GM18861 (cell line): ENCODE measurements at regions not wholly inside any gene's neighbourhood (a gene's known extent, or its start where the extent isn't known, plus 50 kb on each side); places are given as distances from the start of the nearest gene placed in this dataset.
"Not testable (repeated sequence)": the region's sequence is repeated elsewhere in the genome, so short reads cannot be mapped to it uniquely, and the experiment has no call there.

Experiments used
- ATAC-seq: cut with Tn5 transposase; IDR thresholded peaks from one replicate; pipeline ENCODE4 v1.9.1; 2021; ENCODE audit not compliant: unreplicated experiment

DNA sequence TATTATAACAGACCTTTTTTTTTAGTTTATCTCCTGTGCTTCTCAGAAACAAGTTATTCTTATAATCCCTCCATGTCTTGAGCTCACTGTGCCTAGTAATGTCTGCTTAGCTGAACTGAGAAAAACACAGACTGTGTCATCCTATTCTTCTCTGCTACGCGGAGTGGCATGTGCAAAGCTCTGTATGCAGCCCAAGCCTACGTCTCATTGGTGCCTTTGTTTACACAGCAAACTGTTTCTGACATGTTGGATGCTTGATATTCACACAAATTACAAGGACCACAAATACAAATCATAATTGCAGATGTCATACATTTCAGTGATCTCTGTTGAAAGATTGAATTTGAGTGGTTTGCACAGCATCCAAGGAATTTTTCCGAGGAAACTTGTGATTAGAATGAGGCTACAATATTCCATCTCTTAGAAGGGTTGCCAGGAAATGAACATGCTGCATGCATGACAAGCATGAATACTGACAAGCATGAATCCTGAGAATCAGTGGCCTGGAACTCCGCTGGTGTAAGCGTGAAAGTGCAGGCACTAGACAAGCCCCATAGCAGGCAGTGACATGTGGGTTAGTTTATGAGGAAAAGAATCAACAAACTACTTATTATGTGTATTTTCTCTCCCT lies 128.4 kb upstream of the SGK1 start:
- no peak for ATAC-seq

DNA sequence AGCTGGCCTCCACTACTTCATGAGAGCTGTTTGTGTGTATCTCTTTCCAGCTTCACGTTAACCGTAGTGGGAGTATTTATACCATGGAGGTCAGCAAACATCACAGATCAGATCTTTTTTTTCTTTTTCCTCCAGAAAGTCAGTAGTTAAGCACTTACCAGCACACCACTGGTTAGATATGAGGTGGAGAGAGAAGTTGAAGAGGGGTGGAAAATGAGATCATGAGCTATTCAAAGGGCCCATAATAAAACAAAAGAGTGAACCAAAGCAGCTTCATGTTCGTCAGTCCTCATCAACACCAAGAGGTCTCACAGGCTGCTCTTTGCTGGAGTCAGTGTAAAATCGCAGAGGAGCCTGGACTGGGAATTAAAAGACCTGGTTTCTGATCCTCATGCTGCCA lies 125.1 kb upstream of the SGK1 start:
- ATAC-seq = no peak

DNA sequence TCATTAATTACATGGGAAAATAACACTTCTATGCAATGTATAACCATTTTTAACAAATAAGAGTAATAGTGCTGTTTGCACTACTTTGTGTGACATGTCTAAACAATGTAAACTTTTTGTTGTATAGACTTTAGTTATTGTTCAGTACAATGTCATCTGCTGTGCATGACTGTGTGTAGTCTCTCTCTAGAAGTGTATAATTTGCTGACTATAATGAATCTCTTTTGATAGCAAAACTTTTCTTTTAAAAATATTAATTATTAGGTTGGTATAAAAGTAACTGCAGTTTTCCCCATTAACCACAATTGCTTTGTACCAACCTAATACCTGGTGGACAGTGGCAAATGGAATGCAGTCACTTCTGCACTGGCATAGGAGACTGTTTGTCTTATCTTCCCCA lies 124.2 kb upstream of the SGK1 start:
- no peak for ATAC-seq

DNA sequence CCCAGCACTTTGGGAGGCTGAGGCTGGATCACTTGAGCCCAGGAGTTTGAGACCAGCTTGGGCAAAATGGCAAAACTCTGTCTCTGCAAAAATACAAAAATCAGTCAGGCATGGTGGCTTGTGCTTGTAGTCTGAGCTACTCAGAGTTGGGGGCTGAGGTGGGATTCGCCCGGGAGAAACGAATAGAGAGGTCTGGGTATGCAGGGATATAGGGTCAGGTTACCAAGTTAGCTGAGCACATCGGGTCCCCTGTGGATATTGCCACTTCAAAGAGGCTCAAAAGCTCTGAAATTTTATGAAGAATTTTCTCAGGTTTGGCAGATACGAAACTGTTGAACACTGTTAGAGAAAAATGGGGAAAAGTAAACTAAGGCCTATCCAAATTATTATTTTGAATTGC lies 120.9 kb upstream of the SGK1 start:
- no peak for ATAC-seq

DNA sequence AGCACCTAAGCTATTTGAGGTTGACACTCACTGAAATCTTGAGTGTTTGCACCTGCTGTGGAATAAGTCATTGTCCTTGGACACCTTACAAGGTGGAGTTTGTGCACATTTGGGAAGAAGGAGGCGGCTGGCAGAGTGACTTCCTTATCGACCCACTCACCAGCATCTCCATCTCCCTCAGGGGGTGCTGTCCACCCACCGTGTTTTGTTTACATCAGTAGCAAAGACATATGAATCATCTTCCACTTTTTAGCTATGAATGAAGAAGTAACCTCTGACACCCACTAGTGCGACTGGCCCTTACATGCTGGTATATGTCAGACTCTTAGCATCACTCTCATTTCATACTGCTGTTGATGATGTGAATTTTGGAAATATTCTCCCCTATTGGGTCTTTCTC lies 119.5 kb upstream of the SGK1 start:
- no peak for ATAC-seq

DNA sequence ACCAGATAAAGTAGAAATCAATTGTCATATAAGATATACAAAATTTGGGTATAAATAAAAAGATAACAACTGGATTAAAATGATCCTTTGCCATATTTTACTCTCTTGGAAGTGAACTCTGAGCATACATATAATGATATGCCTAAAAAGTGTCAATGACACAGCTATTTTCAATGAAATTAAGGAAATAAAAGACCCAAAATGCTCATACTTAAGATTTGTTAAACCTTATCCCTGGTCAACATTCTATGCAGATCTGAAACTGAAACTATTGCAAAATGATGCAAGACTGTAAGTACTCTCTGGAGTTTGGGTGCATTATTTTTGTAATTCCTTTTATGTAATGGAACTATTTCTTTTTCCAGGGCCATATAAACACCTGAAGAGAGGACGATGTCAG lies 119.0 kb upstream of the SGK1 start:
- no peak for ATAC-seq

DNA sequence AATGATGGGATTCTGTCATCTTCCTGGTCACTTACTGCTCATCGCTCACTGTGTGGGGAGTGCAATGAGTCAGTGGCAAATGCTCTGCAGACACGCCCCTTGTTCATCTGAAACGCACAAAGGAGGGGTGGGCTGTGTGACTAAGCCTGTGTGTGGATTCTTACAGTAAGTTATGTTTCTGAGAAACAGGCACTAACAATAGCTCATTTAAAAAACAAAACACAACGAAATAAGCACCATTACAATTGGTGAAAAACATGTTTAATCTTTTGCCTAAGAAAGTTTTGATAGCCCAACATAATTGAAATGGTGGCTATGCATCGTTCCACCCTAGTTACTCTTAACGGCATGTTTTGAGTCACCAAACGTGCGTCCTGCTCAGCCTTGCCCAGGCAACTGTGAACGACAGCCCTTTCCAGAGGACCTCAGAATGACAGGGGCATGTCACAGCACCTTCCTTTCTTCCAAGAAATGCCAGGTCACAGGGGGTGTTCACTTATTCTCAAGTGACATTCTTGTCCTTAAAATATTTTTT lies 118.4 kb upstream of the SGK1 start:
- peak; percentile 84 for ATAC-seq

DNA sequence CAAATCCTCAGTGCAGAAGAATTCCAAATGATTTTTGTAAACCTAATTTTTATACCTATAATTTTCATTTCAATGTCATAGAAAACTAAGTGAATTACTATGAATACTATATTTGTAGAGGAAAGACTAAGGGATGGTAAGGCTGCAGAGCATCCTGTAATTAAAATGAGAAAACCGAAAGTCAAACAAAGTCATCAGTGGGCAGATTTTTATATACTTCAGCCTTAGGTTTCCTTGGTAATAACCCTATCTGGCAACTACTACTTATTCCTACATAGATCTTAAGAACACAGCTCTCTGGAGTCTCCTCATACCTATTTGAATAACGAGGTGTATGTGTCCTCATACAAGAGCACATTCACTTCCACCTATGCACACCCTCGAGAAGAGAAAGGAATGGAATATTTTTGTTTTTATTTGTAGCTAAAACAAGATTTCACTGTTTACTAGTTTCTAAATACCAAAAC lies 117.9 kb upstream of the SGK1 start:
- ATAC-seq = no peak

DNA sequence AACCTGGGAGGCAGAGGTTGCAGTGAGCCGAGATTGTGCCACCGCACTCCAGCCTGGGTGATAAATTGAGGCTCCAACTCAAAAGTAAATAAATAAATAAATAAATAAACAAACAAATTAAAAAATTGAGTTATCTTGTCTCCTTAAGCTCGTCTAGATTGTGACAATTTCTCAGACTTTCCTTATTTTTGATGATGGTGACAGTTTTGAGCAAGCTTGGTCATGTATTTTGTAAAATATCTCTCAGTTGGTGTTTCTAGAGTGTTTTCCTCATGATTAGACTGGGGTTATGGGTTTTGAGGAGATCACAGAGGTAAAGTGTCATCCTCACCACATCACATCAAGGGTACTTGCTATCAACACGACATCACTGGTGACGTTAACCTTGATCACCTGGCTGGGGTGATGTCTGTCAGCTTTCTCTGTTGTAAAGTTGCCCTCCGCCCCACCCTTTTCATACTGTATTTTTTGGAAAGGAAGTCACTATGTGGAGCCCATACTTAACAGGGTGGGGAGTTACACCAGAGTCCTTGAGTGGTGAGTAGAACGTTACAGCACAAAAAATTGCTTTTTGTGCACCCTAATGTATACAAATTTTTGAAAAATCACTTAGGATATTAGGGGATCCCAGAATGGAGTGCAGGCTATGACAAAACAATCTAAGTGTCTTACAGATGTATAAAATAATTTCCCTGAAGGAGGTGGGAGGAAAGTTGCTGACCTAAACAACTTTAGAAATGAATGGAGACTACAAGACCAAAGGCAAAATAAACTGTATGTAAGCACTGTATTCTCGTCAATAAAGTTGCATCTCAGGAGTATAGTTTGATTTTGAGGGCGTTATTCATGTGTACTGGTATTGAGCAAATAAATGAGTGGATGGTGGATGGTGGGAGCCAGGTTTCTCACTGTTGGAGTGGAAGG lies 116.4 kb upstream of the SGK1 start:
- ATAC-seq = no peak

DNA sequence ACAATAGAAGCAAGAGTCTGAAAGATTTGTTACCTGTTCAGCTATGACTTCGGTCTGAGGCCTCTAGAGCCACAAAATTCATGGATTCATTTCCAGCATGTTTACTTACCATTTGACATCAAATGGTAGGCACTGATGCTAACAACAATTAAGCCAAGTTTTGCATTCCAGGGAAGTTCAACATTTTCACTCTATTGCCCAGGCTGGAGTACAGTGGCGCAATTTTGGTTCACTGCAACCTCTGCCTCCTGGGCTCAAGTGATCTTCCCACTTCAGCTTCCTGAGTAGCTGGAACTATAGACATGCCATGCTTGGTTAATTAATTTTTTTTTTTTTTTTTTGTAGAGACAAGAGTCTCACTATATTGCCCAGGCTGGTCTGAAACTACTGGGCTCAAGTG lies 114.1 kb upstream of the SGK1 start:
- no peak for ATAC-seq

DNA sequence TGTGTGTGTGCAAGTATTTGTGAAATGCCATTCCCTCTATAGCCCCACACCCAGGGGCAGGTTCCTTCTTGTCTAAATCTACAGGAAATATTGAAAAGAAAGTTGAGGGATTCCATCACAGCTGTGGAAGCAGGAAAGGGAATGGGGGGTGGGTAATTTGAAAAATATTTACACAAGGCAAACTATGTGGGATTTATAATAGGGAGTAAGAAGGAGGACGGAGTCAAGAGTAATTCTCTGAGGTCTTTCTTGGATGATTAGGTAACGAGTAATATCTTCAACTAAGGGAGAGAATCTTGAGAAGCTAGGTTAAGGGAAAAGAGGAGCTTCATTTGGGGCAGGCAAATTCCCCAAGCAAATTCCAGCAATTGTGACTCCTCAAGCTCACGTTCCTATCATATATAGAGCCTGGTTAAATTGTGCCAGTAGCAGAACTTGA lies 113.5 kb upstream of the SGK1 start:
- ATAC-seq = no peak

DNA sequence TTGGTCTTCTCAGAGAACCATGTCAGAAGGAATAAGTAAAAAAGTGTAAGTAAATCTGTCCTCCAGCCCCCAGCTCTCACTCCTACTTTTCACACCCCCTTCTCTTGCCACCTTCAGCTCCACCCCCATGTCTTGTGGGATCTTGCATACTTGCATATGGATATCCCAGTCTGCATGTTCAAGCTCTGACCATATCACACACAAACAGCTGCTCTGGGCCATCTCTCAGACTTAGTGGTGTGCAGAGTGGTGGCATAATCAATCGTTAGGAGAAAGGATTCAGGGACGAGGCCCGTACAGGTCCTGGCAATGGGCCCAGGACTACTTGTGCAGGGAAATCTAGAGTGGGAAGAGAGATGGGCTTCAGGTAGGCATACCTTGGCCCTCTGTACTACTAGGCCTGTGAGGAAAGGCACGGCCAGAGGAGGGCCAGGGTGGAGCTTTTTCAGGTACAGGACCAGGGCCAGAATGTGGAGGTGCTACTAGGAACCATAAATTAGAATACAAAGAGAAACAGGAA lies 112.0 kb upstream of the SGK1 start:
- no peak for ATAC-seq

DNA sequence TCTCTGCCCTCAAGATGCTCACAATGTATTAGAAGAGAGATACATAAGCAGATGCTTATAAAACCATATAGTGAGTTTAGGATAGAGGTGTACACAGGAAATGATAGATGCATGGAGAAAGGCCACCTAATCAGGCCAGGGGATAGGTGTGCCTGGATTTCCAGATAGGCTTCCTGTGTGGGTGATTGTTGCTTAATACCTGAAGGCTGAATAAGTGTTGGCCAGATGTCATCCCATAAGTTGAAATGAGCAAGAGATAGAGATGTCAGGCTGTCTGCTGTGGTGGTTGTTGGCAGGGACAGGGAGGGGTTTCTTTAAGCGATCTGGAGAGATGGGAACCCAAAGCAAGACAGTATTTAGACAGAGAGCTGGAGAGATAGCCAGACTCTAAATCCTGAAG lies 109.8 kb upstream of the SGK1 start:
- no peak for ATAC-seq

DNA sequence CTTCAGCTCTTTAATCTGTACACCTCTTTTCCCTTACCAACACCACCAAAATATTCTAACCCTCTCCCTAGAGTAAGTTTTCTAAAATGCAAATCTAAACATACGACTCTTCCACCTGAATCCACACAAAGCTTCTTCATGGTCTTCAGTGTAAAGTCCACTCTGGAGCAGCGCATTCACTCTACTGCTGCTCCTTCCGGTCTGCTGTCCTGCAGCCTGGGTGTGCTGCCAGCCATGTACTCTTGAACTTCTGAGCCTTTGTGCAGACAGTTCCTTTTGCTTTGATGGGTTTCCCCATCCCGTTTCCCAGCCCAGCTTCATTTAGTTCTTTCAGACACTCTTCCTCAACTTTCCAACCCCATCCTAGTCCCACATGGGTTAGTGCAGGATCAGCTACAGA lies 108.7 kb upstream of the SGK1 start:
- ATAC-seq = no peak

DNA sequence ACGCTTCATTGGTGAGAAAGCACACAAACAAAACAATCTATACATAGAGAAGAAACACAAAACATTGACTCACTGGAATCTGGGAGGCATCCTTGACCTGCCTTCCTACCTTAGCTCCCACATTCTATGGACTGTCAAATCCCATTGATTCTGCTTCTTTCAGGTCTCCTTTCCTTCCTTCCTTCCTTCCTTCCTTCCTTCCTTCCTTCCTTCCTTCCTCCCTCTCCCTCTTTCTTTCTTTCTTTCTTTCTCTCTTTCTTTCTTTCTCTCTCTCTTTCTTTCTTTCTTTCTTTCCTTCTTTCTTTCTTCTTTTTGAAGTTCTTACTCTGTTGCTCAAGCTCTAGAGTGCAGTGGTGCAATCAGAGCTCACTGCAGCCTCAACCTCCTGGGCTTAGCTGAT lies 108.0 kb upstream of the SGK1 start:
- ATAC-seq = not testable (repeated sequence)

DNA sequence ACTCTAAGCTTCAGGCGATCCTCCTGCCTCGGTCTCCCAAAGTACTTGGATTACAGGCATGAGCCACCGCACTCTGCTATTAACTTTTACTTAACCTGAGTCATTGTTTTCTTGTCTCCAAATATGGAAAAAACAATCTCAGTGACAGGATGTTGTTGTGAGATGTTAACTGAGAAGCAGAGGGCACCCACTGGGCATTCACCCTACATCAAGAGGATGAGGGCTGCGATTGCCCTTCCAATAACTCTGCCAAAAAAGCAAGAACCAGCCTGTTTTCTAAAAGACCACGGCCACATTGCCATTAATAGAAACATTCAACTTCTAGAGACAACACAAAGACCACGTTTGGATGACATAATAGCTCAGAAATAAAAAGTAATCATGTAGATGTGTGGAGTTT lies 107.6 kb upstream of the SGK1 start:
- no peak for ATAC-seq

DNA sequence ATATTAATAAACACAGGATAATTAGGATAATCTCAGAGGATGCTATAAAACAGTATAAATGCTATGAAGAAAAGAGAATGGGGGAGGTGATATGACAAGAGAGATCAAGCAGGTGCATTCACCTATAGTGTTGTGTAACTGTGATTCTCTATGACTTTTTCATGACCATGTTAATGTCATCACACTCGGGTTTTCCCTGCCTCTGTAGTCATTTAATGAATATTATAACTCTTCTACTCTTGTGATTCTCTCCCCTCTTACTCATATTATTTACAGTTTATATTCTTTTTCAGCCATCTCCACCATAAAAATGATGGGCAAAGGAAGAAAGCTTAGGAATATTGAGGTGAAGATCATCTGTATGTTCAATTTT lies 106.9 kb upstream of the SGK1 start:
- ATAC-seq = no peak

DNA sequence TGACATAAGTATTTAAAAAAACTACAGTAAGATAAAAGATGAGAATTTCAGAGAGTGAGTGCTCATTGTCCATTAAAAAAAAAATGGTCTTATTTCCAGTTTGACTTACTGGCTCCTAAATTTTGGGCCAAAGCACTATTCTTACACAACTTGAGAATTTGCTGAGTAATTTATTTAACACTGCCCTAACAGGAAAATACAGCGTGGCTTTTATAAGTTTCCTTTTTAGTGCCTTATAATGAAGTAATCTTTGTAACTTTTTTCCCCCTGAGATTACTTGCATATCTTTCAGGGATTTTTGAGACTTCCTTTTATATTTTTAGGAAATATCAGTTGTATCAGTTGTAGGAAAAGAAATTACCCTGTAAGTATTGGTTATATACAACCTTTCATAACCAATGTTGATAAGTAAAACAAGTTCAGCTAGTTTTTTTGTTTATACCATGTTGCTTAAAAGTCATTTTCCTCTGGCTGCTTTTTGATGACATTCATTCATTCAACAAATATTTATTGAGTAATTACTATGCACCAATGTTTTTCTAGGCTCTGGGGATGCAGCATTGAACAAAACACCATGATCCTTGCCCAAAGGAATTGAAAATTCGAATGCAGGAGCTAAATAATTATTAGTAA lies 106.4 kb upstream of the SGK1 start:
- no peak for ATAC-seq

DNA sequence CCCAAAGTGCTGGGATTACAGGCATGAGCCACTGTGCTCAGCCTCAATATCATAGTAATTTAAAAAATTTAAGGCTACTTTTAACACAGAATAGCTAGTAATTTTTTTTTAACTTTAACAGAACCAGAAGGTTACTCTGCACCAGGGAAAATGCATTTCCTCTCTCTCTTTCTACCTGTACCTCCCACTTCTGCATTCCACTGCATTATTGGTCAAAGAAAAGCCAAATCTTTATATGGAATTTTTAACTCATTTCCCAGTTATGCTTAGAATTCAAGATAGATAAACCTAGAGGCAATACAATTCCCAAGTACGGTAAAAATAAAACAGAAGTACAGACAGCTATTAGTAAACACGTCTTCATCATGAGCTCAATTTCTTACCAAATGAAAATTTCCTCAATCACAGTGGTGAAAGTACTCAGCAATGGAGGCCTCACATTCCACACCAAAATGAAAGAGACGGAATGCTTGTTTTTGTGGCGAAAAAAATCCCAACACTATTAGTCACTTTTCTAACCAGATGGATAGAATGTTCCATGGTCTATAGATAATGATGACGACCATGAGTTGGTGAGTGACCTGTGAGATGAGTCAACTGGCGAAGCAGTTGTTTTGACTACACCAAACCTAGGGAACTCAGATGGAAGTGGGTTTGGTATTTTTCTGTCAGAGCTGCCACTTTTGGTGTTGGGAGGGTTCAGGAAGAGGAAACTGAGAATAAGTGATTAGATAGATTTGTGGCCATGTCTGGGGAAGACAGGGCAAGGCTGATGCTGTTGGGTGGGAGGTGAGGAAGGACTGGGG lies 104.7 kb upstream of the SGK1 start:
- ATAC-seq = no peak

DNA sequence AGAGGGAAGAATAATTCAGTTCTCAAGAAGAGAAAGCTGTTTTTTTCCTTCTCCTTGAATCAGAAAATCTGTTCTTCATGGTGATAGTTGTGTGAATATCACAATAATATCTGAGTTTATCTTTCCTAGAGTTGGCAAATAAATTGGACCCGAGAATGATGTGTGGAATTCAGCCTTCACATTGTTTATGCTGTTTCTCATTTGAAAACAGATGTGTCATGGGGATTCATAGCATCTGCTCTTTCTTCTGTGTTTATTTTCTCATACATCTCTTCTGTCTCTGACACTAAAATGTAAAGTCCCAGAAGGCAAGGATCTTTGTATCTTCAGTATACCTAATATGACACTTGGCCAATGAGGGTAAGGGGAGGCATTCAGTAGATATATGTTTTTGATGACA lies 103.6 kb upstream of the SGK1 start:
- ATAC-seq = no peak
